Activated CD4-positive, alpha-beta T cell treated with anti-CD3 and anti-CD28 coated beads, Interleukin-2, amount 10 ng/mL, durations not matched to agents 24 days and 14 days (primary cell): ENCODE measurements at regions not wholly inside any gene's neighbourhood (a gene's known extent, or its start where the extent isn't known, plus 50 kb on each side); places are given as distances from the start of the nearest gene placed in this dataset.

ENCODE experiments used
- DNase-seq: peaks from one replicate; pipeline ENCODE4 v3.0.0; 2022
- H3K27ac Mint-ChIP-seq: one replicate; pipeline ENCODE4 v1.8.0; 2022; ENCODE audit warnings: mild to moderate bottlenecking, mixed read lengths
- H3K27me3 Mint-ChIP-seq: one replicate; pipeline ENCODE4 v1.8.0; 2022; ENCODE audit warnings: mixed read lengths
- H3K36me3 Mint-ChIP-seq: one replicate; pipeline ENCODE4 v1.8.0; 2022; ENCODE audit warnings: low read depth, mild to moderate bottlenecking, mixed read lengths
- H3K4me1 Mint-ChIP-seq: one replicate; pipeline ENCODE4 v1.8.0; 2021; ENCODE audit warnings: mixed read lengths
- H3K4me3 Mint-ChIP-seq: one replicate; pipeline ENCODE4 v1.8.0; 2022; ENCODE audit warnings: mild to moderate bottlenecking, moderate library complexity, mixed read lengths
- H3K9me3 Mint-ChIP-seq: one replicate; pipeline ENCODE4 v1.8.0; 2021; ENCODE audit warnings: mixed read lengths
- intact Hi-C: fragments of 100-400 bp; cut with micrococcal nuclease; formaldehyde crosslinking; loops from one replicate; pipeline ENCODE4 v1.15.1; 2023

- H3K4me1 Mint-ChIP-seq = no peaks in the 10 kb centered on the region
- intact Hi-C loops = no loop called here
- H3K36me3 Mint-ChIP-seq = no peaks in the 10 kb centered on the region
- no peaks in the 10 kb centered on the region for H3K9me3 Mint-ChIP-seq
- no peak for DNase-seq
- H3K27me3 Mint-ChIP-seq = no peaks in the 10 kb centered on the region
- no peak overlapping the region for H3K4me3 Mint-ChIP-seq
- H3K27ac Mint-ChIP-seq = no peak overlapping the region
Measured at GRCh38 chr2:16117021-16117700, 176.8 kb downstream of the MYCN start.

DNA sequence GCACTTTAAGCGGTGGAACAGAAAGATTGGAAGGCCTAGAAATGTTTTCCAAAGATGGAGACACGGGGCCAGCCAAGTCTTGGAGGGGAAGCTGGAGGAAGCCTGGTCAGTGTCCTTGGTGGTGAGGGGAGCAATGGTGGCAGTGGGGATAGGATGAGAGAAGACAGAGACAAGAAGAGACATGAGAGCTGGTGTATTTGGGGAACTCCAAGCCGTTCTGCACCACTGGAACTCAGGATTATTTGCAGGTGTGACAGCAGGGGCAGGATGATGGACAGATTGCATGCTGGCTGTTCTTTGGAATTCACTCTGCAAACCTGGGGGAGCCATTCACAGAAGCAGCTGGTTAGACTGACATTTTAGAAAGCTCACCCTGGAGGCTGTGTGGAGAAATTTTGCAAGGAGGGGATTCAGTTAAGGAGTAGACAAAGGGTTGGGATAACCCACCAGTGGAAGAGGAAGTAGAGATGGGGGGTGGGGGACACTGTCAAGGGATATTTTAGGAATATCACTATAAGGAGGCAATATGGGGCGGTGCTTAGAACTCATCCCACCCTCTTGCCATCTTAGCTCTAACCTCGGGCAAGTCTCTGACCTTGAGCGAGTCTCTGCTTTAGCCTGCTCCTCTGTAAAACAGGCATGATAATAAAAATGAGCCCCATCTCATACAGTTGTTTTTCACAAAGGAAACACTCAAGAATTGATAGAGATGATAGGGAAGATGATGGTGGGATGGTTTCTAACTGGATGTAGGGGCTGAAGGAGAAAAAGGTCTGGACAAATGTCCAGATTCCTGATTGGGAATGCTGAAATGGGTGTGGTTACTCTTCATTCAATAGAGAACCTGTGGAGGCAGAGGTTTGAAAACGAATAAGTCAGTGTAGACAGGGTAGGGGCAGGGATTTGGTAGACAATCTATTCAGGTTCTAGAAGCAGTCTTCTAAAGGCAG lies 175.8 kb downstream of the MYCN start:
- H3K4me1 Mint-ChIP-seq = no peaks in the 10 kb centered on the region
- no peaks in the 10 kb centered on the region for H3K36me3 Mint-ChIP-seq
- DNase-seq = no peak
- no peaks in the 10 kb centered on the region for H3K9me3 Mint-ChIP-seq
- no peaks in the 10 kb centered on the region for H3K27me3 Mint-ChIP-seq
- H3K4me3 Mint-ChIP-seq = no peak overlapping the region
- H3K27ac Mint-ChIP-seq = no peak overlapping the region
- intact Hi-C loops = no loop called here

DNA sequence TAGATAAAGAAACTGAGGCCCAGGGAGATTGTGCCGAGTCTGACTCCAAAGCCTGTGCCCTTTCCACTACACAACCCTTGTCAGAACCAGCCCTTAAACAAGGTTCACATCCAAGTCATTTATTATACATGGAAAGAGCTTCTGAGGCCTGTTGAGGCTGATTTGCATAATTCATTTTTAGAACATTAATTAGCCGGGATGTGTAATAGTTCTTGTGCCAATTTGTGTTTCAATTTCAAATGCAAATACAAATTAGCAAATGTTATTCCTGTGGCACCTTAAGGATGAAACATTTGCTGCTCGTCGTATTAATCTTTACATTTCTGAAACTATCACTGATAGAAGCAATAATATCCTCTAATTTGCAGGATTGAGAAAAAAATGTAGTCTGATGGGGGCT lies 174.9 kb downstream of the MYCN start:
- no peaks in the 10 kb centered on the region for H3K9me3 Mint-ChIP-seq
- H3K27me3 Mint-ChIP-seq = no peaks in the 10 kb centered on the region
- intact Hi-C loops = no loop called here
- no peaks in the 10 kb centered on the region for H3K36me3 Mint-ChIP-seq
- no peaks in the 10 kb centered on the region for H3K4me1 Mint-ChIP-seq
- DNase-seq = no peak
- no peak overlapping the region for H3K27ac Mint-ChIP-seq
- no peak overlapping the region for H3K4me3 Mint-ChIP-seq

DNA sequence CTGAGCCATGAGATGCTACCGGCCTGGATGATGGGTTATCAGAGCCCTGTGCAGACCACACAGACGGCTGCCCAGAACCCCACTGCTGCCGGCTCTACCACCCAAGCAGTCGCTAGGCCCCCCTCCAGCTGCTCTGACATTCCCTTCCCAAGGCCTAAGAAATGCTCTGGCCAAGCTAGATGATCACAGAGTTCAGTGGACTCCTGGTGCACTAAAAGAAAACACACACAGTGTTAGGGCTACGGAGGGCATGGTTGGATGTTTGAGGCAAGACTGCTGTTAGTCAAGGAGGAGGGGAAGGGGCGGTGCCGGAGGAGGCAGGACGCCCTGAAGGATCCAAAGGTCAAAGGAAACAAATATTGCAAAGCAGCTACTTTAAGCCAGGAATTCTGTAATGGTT lies 174.5 kb downstream of the MYCN start:
- Mint-ChIP-seq H3K4me3 (no peak overlapping the region), H3K27me3 (no peaks in the 10 kb centered on the region), H3K4me1 (no peaks in the 10 kb centered on the region), H3K27ac (no peak overlapping the region), H3K9me3 (no peaks in the 10 kb centered on the region), H3K36me3 (no peaks in the 10 kb centered on the region)
- intact Hi-C loops = no loop called here
- DNase-seq = no peak

DNA sequence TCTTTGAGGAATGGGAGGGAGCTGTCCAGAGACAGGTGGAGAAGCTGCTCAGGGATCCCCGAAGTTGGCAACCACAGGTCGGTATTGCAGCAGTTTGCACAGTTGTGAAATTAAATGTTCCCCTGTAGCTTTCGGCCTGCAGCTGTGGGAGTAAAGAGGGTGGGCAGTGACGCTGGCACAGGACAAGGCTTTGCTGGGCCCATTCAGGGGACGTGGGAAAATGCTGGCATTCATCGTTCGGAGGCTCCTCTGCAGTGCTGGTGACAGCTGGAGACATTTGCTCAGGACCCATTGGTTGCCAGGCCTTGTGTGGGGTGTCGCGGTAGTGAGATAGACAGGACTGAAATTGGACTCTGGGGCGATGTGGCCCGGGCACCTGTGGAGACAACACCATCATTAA lies 173.7 kb downstream of the MYCN start:
- H3K4me3 Mint-ChIP-seq = no peak overlapping the region
- H3K27ac Mint-ChIP-seq = no peak overlapping the region
- intact Hi-C loops = no loop called here
- no peaks in the 10 kb centered on the region for H3K27me3 Mint-ChIP-seq
- DNase-seq = no peak
- H3K36me3 Mint-ChIP-seq = no peaks in the 10 kb centered on the region
- no peaks in the 10 kb centered on the region for H3K9me3 Mint-ChIP-seq
- no peaks in the 10 kb centered on the region for H3K4me1 Mint-ChIP-seq

- DNase-seq = no peak
- H3K27ac Mint-ChIP-seq = no peak overlapping the region
- no peaks in the 10 kb centered on the region for H3K36me3 Mint-ChIP-seq
- H3K4me3 Mint-ChIP-seq = no peak overlapping the region
- no peaks in the 10 kb centered on the region for H3K4me1 Mint-ChIP-seq
- intact Hi-C loops = no loop called here
- H3K9me3 Mint-ChIP-seq = no peaks in the 10 kb centered on the region
- no peaks in the 10 kb centered on the region for H3K27me3 Mint-ChIP-seq
Measured at GRCh38 chr2:16113568-16113967, 173.2 kb downstream of the MYCN start.

DNA sequence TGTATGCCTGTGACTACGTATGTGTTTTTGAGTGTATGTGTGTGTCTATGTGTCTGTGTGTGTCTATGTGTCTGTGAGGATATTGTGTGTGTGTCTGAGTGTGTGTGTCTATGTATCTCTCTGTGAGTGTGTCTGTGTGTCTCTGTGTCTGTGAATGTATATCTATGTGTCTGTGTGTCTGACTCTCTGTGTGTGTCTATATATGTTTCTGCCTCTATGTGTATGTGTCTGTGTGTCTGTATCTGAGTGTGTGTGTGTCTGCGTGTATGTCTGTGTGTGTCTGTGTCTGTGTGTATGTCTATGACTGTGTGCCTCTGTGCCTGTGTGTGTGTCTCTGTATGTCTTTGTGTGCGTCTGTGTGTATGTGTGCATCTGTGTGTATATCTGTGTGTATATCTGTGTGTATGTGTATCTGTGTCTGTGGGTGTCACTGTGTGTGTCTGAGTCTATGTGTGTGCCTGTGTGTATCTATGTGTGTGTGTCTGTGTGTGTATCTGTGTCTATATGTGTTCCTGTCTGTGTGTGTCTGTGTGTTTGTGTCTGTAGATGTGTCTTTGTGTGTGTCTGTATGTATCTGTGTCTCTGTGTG lies 172.7 kb downstream of the MYCN start:
- H3K27ac Mint-ChIP-seq = no peak overlapping the region
- H3K9me3 Mint-ChIP-seq = no peaks in the 10 kb centered on the region
- H3K4me3 Mint-ChIP-seq = no peak overlapping the region
- intact Hi-C loops = no loop called here
- H3K36me3 Mint-ChIP-seq = no peaks in the 10 kb centered on the region
- no peak for DNase-seq
- H3K4me1 Mint-ChIP-seq = no peaks in the 10 kb centered on the region
- H3K27me3 Mint-ChIP-seq = no peaks in the 10 kb centered on the region

- no peak for DNase-seq
- intact Hi-C loops = no loop called here
- H3K9me3 Mint-ChIP-seq = no peaks in the 10 kb centered on the region
- no peaks in the 10 kb centered on the region for H3K4me1 Mint-ChIP-seq
- H3K4me3 Mint-ChIP-seq = no peak overlapping the region
- H3K27ac Mint-ChIP-seq = no peak overlapping the region
- H3K36me3 Mint-ChIP-seq = no peaks in the 10 kb centered on the region
- no peaks in the 10 kb centered on the region for H3K27me3 Mint-ChIP-seq
Measured at GRCh38 chr2:16112251-16112971, 172.1 kb downstream of the MYCN start.

- intact Hi-C loops = no loop called here
- no peaks in the 10 kb centered on the region for H3K9me3 Mint-ChIP-seq
- H3K27ac Mint-ChIP-seq = no peak overlapping the region
- no peak for DNase-seq
- H3K4me1 Mint-ChIP-seq = no peaks in the 10 kb centered on the region
- no peaks in the 10 kb centered on the region for H3K27me3 Mint-ChIP-seq
- no peaks in the 10 kb centered on the region for H3K36me3 Mint-ChIP-seq
- no peak overlapping the region for H3K4me3 Mint-ChIP-seq
Measured at GRCh38 chr2:16111838-16112210, 171.5 kb downstream of the MYCN start.

GRCh38 chr2:16109821-16110310 lies 169.5 kb downstream of the MYCN start:
- H3K4me3 Mint-ChIP-seq = no peak overlapping the region
- no peaks in the 10 kb centered on the region for H3K36me3 Mint-ChIP-seq
- intact Hi-C loops = no loop called here

GRCh38 chr2:16109368-16109820 lies 169.0 kb downstream of the MYCN start:
- Mint-ChIP-seq H3K36me3 (no peaks in the 10 kb centered on the region), H3K27ac (no peak overlapping the region), H3K9me3 (no peaks in the 10 kb centered on the region), H3K4me1 (no peaks in the 10 kb centered on the region), H3K27me3 (no peaks in the 10 kb centered on the region), H3K4me3 (no peak overlapping the region)
- intact Hi-C loops = no loop called here
- no peak for DNase-seq

More at GRCh38 chr2:16109821-16110310, 169.5 kb downstream of the MYCN start:
- Mint-ChIP-seq H3K27ac (no peak overlapping the region), H3K27me3 (no peaks in the 10 kb centered on the region), H3K4me1 (no peaks in the 10 kb centered on the region), H3K9me3 (no peaks in the 10 kb centered on the region)
- no peak for DNase-seq

- H3K27me3 Mint-ChIP-seq = no peaks in the 10 kb centered on the region
- H3K27ac Mint-ChIP-seq = no peak overlapping the region
- no peak for DNase-seq
- no peaks in the 10 kb centered on the region for H3K9me3 Mint-ChIP-seq
- H3K4me1 Mint-ChIP-seq = no peaks in the 10 kb centered on the region
- H3K4me3 Mint-ChIP-seq = no peak overlapping the region
- no peaks in the 10 kb centered on the region for H3K36me3 Mint-ChIP-seq
- intact Hi-C loops = no loop called here
Measured at GRCh38 chr2:16107246-16107645, 166.9 kb downstream of the MYCN start.

DNA sequence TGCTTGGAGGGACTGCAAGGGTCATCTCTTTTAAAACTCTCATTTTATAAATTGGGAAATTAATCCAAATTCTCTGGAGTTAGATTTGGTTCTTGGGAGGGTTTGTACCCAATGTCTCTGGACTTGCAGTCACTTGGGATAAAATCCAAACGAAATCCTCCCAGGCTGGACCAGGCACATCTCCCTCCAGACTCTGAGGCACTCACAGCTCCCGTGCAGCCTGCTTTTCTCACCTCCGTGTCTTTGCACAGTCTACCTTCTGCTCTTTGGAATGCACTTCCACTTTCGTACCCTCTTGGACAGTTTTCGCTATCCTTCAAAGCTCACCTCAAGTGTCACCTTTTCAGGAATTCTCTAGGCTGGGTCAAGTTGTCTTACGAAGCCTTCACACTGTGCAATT lies 166.3 kb downstream of the MYCN start:
- no peak overlapping the region for H3K27ac Mint-ChIP-seq
- H3K27me3 Mint-ChIP-seq = no peaks in the 10 kb centered on the region
- no peaks in the 10 kb centered on the region for H3K4me1 Mint-ChIP-seq
- no peaks in the 10 kb centered on the region for H3K36me3 Mint-ChIP-seq
- no peak for DNase-seq
- no peaks in the 10 kb centered on the region for H3K9me3 Mint-ChIP-seq
- intact Hi-C loops = no loop called here
- H3K4me3 Mint-ChIP-seq = no peak overlapping the region
